B cell (primary cell): ENCODE measurements at regions not wholly inside any gene's neighbourhood (a gene's known extent, or its start where the extent isn't known, plus 50 kb on each side); places are given as distances from the start of the nearest gene placed in this dataset.
"Not testable (repeated sequence)": the region's sequence is repeated elsewhere in the genome, so short reads cannot be mapped to it uniquely, and the experiment has no call there.

Experiments used
- CTCF ChIP-seq: fragments of 200-600 bp; IDR thresholded peaks from one replicate; pipeline ENCODE4 v1.8.0; 2022; ENCODE audit warnings: antibody characterized with exemption, mild to moderate bottlenecking
- EZH2 ChIP-seq: IDR thresholded peaks from 2 replicates; pipeline ENCODE4 v1.6.1; 2012; ENCODE audit warnings: borderline replicate concordance, low read depth, mild to moderate bottlenecking, moderate library complexity, low read length; ENCODE audit not compliant: insufficient read depth, poor library complexity, severe bottlenecking

- not testable (repeated sequence) for TF ChIP-seq CTCF, EZH2
Observed at GRCh38 chr16:70059429-70059828, 54.7 kb upstream of the PDPR start.
